Activated CD4-positive, alpha-beta T cell treated with anti-CD3 and anti-CD28 coated beads, Interleukin-10, Interleukin-2, amounts not matched to agents 100 ng/mL and 50 ng/mL, durations not matched to agents 16 hours and 8 hours (primary cell): ENCODE measurements at regions not wholly inside any gene's neighbourhood (a gene's known extent, or its start where the extent isn't known, plus 50 kb on each side); places are given as distances from the start of the nearest gene placed in this dataset.

Experiments
- DNase-seq: peaks from one replicate; pipeline ENCODE4 v3.0.0-alpha.2; 2020

- no peak for DNase-seq
Measured at GRCh38 chr7:136664537-136664936, 203.9 kb upstream of the CHRM2 start.

- DNase-seq, result no peak
Measured at GRCh38 chr7:136657482-136657921, 210.9 kb upstream of the CHRM2 start.

- no peak for DNase-seq
Measured at GRCh38 chr7:136656516-136656915, 211.9 kb upstream of the CHRM2 start.

GRCh38 chr7:136655414-136655813 lies 213.0 kb upstream of the CHRM2 start:
- DNase-seq, result no peak

GRCh38 chr7:136654406-136654805 lies 214.0 kb upstream of the CHRM2 start:
- no peak for DNase-seq

- no peak for DNase-seq
Measured at GRCh38 chr7:136652635-136653370, 215.6 kb upstream of the CHRM2 start.

- DNase-seq, result no peak
Measured at GRCh38 chr7:136640977-136641376, 227.5 kb upstream of the CHRM2 start.

GRCh38 chr7:136637813-136638212 lies 230.6 kb upstream of the CHRM2 start:
- no peak for DNase-seq

GRCh38 chr7:136635751-136636150 lies 232.7 kb upstream of the CHRM2 start:
- no peak for DNase-seq

GRCh38 chr7:136618818-136619217 lies 249.6 kb upstream of the CHRM2 start:
- DNase-seq, result no peak

- no peak for DNase-seq
Measured at GRCh38 chr7:136617176-136617575, 251.3 kb upstream of the CHRM2 start.

GRCh38 chr7:136605532-136606329 lies 262.7 kb upstream of the CHRM2 start:
- DNase-seq, result no peak

GRCh38 chr7:136601772-136602171 lies 266.7 kb upstream of the CHRM2 start:
- no peak for DNase-seq

GRCh38 chr7:136600475-136600874 lies 268.0 kb upstream of the CHRM2 start:
- DNase-seq, result no peak

GRCh38 chr7:136594739-136595144 lies 273.7 kb upstream of the CHRM2 start:
- no peak for DNase-seq

- DNase-seq, result no peak
Measured at GRCh38 chr7:136588216-136588615, 280.2 kb upstream of the CHRM2 start.

- DNase-seq, result no peak
Measured at GRCh38 chr7:136585954-136586670, 282.3 kb upstream of the CHRM2 start.

GRCh38 chr7:136566491-136566890 lies 302.0 kb upstream of the CHRM2 start:
- DNase-seq, result no peak

- DNase-seq, result no peak
Measured at GRCh38 chr7:136555933-136556332, 312.5 kb upstream of the CHRM2 start.

- no peak for DNase-seq
Measured at GRCh38 chr7:136551618-136552017, 316.8 kb upstream of the CHRM2 start.

GRCh38 chr7:136549756-136550155 lies 318.7 kb upstream of the CHRM2 start:
- DNase-seq, result no peak

GRCh38 chr7:136533732-136534131 lies 334.7 kb upstream of the CHRM2 start:
- DNase-seq, result no peak

GRCh38 chr7:136530831-136531230 lies 337.6 kb upstream of the CHRM2 start:
- no peak for DNase-seq

- no peak for DNase-seq
Measured at GRCh38 chr7:136528329-136528728, 340.1 kb upstream of the CHRM2 start.
